Myocyte (in vitro differentiated cells): ENCODE measurements at regions not wholly inside any gene's neighbourhood (a gene's known extent, or its start where the extent isn't known, plus 50 kb on each side); places are given as distances from the start of the nearest gene placed in this dataset.
"Not testable (repeated sequence)": the region's sequence is repeated elsewhere in the genome, so short reads cannot be mapped to it uniquely, and the experiment has no call there.

Source experiments
- DNase-seq: peaks from one replicate; pipeline ENCODE4 v3.0.0-alpha.2; 2012; ENCODE audit warnings: low read depth

- peak; percentile 71 for DNase-seq
Observed at GRCh38 chr2:200172944-200173581, 133.4 kb upstream of the SPATS2L start.

- no peak for DNase-seq
Observed at GRCh38 chr2:200173691-200174090, 132.8 kb upstream of the SPATS2L start.

- no peak for DNase-seq
Observed at GRCh38 chr2:200174433-200175216, 131.9 kb upstream of the SPATS2L start.

GRCh38 chr2:200177971-200178911, 128.3 kb upstream of the SPATS2L start:
- peak; percentile 100 for DNase-seq

- DNase-seq = peak; percentile 69
Observed at GRCh38 chr2:200179151-200179550, 127.3 kb upstream of the SPATS2L start.

- no peak for DNase-seq
Observed at GRCh38 chr2:200180943-200181342, 125.5 kb upstream of the SPATS2L start.

- no peak for DNase-seq
Observed at GRCh38 chr2:200181755-200182154, 124.7 kb upstream of the SPATS2L start.

- DNase-seq = no peak
Observed at GRCh38 chr2:200184748-200185627, 121.5 kb upstream of the SPATS2L start.

- no peak for DNase-seq
Observed at GRCh38 chr2:200185628-200186000, 120.9 kb upstream of the SPATS2L start.

- DNase-seq = no peak
Observed at GRCh38 chr2:200186002-200186401, 120.5 kb upstream of the SPATS2L start.

GRCh38 chr2:200188876-200189275, 117.6 kb upstream of the SPATS2L start:
- DNase-seq = peak; percentile 82

GRCh38 chr2:200189964-200190363, 116.5 kb upstream of the SPATS2L start:
- DNase-seq = peak; percentile 86

- DNase-seq = no peak
Observed at GRCh38 chr2:200193331-200193730, 113.2 kb upstream of the SPATS2L start.

GRCh38 chr2:200193791-200194190, 112.7 kb upstream of the SPATS2L start:
- DNase-seq = no peak

GRCh38 chr2:200194746-200195145, 111.7 kb upstream of the SPATS2L start:
- no peak for DNase-seq

- no peak for DNase-seq
Observed at GRCh38 chr2:200199005-200199404, 107.5 kb upstream of the SPATS2L start.

- peak; percentile 78 for DNase-seq
Observed at GRCh38 chr2:200199576-200200263, 106.8 kb upstream of the SPATS2L start.

GRCh38 chr2:200201839-200202238, 104.7 kb upstream of the SPATS2L start:
- not testable (repeated sequence) for DNase-seq

- DNase-seq = no peak
Observed at GRCh38 chr2:200203381-200203827, 103.1 kb upstream of the SPATS2L start.

- DNase-seq = no peak
Observed at GRCh38 chr2:200208041-200208440, 98.5 kb upstream of the SPATS2L start.
